PC-9 (cell line): ENCODE measurements at regions not wholly inside any gene's neighbourhood (a gene's known extent, or its start where the extent isn't known, plus 50 kb on each side); places are given as distances from the start of the nearest gene placed in this dataset.

Experiments used
- BruUV-seq: library from RNA; stranded (reverse); fragments of 400-500 nt; replicated peaks from 2 replicates; lab custom pipeline; 2021; lab: Mats Ljungman, UMichigan
- CTCF ChIA-PET: fragments of 300-600 bp; sonication (Branson Sonifier 250); formaldehyde crosslinking; loops from one replicate; lab custom pipeline; 2022; ENCODE audit warnings: antibody characterized with exemption; lab: Charles Lee
- POLR2A ChIA-PET: fragments of 300-600 bp; sonication (Branson Sonifier 250); formaldehyde crosslinking; loops from one replicate; lab custom pipeline; 2022; ENCODE audit warnings: antibody characterized with exemption; ENCODE audit not compliant: unreplicated experiment; lab: Charles Lee
- DNase-seq, 2 experiments: peaks; one replicate each; pipeline versions ENCODE4 v3.0.0 to v3.0.0-alpha.2; 2015 to 2022; ENCODE audit warnings: mixed read lengths in 1 of 2
- H2AFZ ChIP-seq: fragments of 200-600 bp; sonication (generic); 2 replicates; pipeline ENCODE4 v1.8.1; 2017; ENCODE audit warnings: antibody characterized with exemption
- H3F3A ChIP-seq: fragments of 200-600 bp; sonication (generic); 2 replicates; pipeline ENCODE4 v1.8.1; 2017; ENCODE audit warnings: antibody characterized with exemption, mild to moderate bottlenecking, low read depth; ENCODE audit not compliant: insufficient read depth
- H3K27ac ChIP-seq: fragments of 200-600 bp; sonication (generic); 2 replicates; pipeline ENCODE4 v1.6.1; 2016; ENCODE audit warnings: mixed run types
- H3K27me3 ChIP-seq: fragments of 200-600 bp; sonication (generic); 2 replicates; pipeline ENCODE4 v1.6.1; 2016; ENCODE audit warnings: low read depth, mixed run types; ENCODE audit not compliant: insufficient read depth
- H3K36me3 ChIP-seq: fragments of 200-600 bp; sonication (generic); 2 replicates; pipeline ENCODE4 v1.6.1; 2016; ENCODE audit warnings: low read depth, mixed run types
- H3K4me1 ChIP-seq: fragments of 200-600 bp; sonication (generic); replicated peaks from 2 replicates; pipeline ENCODE4 v1.6.1; 2016; ENCODE audit warnings: mixed run types; ENCODE audit not compliant: insufficient read depth
- H3K4me2 ChIP-seq: fragments of 200-600 bp; sonication (generic); 2 replicates; pipeline ENCODE4 v1.6.1; 2017; ENCODE audit warnings: mixed run types
- H3K4me3 ChIP-seq: fragments of 200-600 bp; sonication (generic); 2 replicates; pipeline ENCODE4 v1.6.1; 2016; ENCODE audit warnings: mixed run types
- H3K79me2 ChIP-seq: fragments of 200-600 bp; sonication (generic); 2 replicates; pipeline ENCODE4 v1.6.1; 2017; ENCODE audit warnings: low read depth, mixed run types
- H3K9me2 ChIP-seq: fragments of 200-600 bp; sonication (generic); 2 replicates; pipeline ENCODE4 v1.8.1; 2017; ENCODE audit warnings: mild to moderate bottlenecking; ENCODE audit not compliant: insufficient read depth
- H3K9me3 ChIP-seq: fragments of 200-600 bp; sonication (generic); 2 replicates; pipeline ENCODE4 v1.8.1; 2016; ENCODE audit warnings: low read depth; ENCODE audit not compliant: insufficient read depth
- H4K20me1 ChIP-seq: fragments of 200-600 bp; sonication (generic); 2 replicates; pipeline ENCODE4 v1.8.1; 2017; ENCODE audit not compliant: insufficient read depth
- CTCF ChIP-seq: fragments of 200-600 bp; sonication (generic); conservative IDR thresholded peaks from 2 replicates; pipeline ENCODE4 v1.6.1; 2017; ENCODE audit warnings: mixed run types, antibody characterized with exemption, mild to moderate bottlenecking, moderate library complexity
- EZH2 ChIP-seq: fragments of 200-600 bp; sonication (generic); IDR thresholded peaks from 2 replicates; pipeline ENCODE4 v1.8.0; 2017; ENCODE audit warnings: antibody characterized with exemption, low read depth
- intact Hi-C: fragments of 100-400 bp; cut with micrococcal nuclease; formaldehyde crosslinking; loops from one replicate; pipeline ENCODE4 v1.10.0; 2022; ENCODE audit not compliant: unreplicated experiment

GRCh38 chr21:41680444-41681347 lies 86.2 kb downstream of the RIPK4 start:
- Histone ChIP-seq H2AFZ (no peak overlapping the region), H3K79me2 (peaks cover 30% of the 10 kb centered on the region), H3K9me2 (no peaks in the 10 kb centered on the region), H3K4me3 (peak overlapping the region; percentile 73), H4K20me1 (no peaks in the 10 kb centered on the region), H3K4me2 (peak overlapping the region; percentile 95), H3K4me1 (peaks cover 72% of the 10 kb centered on the region), H3F3A (peaks cover 88% of the 10 kb centered on the region), H3K27ac (peak overlapping the region; percentile 99), H3K36me3 (no peaks in the 10 kb centered on the region), H3K27me3 (no peaks in the 10 kb centered on the region), H3K9me3 (no peaks in the 10 kb centered on the region)
- CTCF ChIA-PET, result interaction anchor here (0.7 kb wide), 1 partner anchor 51 kb away, joined by 6 read pairs; no protein-coding TSS in a partner anchor
- peak; percentile 54 to 88 for DNase-seq
- no TSS peak for BruUV-seq
- TF ChIP-seq EZH2, result no peak
- TF ChIP-seq CTCF, result no peak
- POLR2A ChIA-PET, result interaction anchor here (0.6 to 0.9 kb wide), 5 partner anchors 37 to 413 kb away, joined by 3 to 6 read pairs (median 4); no protein-coding TSS in a partner anchor
- intact Hi-C loops, result loop anchor here (1.0 to 5.0 kb wide), 2 partner anchors 47 to 772 kb away; no protein-coding TSS in a partner anchor

- intact Hi-C loops, result loop anchor here (1.0 to 2.0 kb wide), 11 partner anchors 14 to 138 kb away; partner anchors contain the start of gene RIPK4
- H4K20me1 ChIP-seq, result no peaks in the 10 kb centered on the region
- peaks cover 55% of the 10 kb centered on the region for H3K4me1 ChIP-seq
- H3K9me2 ChIP-seq, result no peaks in the 10 kb centered on the region
- H3K36me3 ChIP-seq, result no peaks in the 10 kb centered on the region
- peaks cover 77% of the 10 kb centered on the region for H3F3A ChIP-seq
- no peak overlapping the region for H2AFZ ChIP-seq
- CTCF ChIA-PET, result interaction anchor here (0.6 to 1.6 kb wide), 5 partner anchors 29 to 99 kb away, joined by 3 to 6 read pairs (median 4); no protein-coding TSS in a partner anchor
- DNase-seq, result peak; percentile 96 to 100
- peak overlapping the region; percentile 99 for H3K27ac ChIP-seq
- BruUV-seq, result no TSS peak
- POLR2A ChIA-PET, result interaction anchor here (0.5 to 2.4 kb wide), 17 partner anchors 14 to 108 kb away, joined by 3 to 25 read pairs (median 5); no protein-coding TSS in a partner anchor
- H3K4me3 ChIP-seq, result peak overlapping the region; percentile 73
- no peaks in the 10 kb centered on the region for H3K9me3 ChIP-seq
- peaks cover 30% of the 10 kb centered on the region for H3K79me2 ChIP-seq
- peak overlapping the region; percentile 95 for H3K4me2 ChIP-seq
- TF ChIP-seq EZH2 (no peak), CTCF (no peak)
- H3K27me3 ChIP-seq, result no peaks in the 10 kb centered on the region
Observed at GRCh38 chr21:41678924-41679318, 87.9 kb downstream of the RIPK4 start.
